GM12873 (cell line): ENCODE measurements at regions not wholly inside any gene's neighbourhood (a gene's known extent, or its start where the extent isn't known, plus 50 kb on each side); places are given as distances from the start of the nearest gene placed in this dataset.

Source experiments
- CTCF ChIP-seq: IDR thresholded peaks from 2 replicates; pipeline ENCODE4 v1.5.1; 2012; ENCODE audit warnings: low read depth, mild to moderate bottlenecking, moderate library complexity, low read length, control low read depth; ENCODE audit not compliant: insufficient read depth; ENCODE audit errors: missing control alignments

DNA sequence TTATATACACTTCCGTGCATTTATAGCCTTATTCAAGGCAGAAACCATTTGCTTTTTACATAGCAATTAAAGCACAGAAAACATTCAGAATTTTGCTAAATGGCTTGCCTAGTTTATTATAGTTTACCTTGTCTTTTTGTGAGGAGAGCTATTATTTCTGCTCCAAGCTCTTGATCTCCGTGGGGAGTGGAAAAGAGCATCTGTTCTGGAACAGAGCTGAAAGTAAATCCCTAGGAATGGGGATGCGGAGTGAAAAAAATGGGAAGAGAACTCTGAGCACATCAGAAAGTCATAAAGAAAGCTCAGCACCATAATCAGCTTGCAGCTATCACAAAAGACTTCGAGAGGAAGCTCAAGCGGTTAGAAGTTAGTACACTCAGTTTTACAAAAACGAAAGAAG is 1006.7 kb downstream of the ROBO2 start:
- TF ChIP-seq CTCF, result no peak

DNA sequence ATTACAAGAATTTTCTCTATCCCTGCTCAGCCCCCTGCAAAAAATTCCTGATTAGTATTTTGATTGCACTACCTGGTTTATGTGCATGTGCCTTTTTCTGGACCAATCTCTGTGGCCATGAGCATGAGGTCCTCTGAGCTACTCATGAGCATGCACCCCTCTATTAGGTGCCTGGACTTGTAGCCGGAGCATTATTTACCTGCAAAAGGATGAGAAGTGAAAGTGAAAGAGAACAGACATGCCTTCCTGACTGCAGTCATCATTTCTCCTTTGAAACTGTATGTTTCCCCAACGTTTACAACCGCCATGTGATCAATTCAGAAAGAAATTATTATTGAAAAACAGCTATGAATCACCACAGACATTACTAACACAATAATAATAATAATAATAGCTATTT is 1008.8 kb downstream of the ROBO2 start:
- no peak for TF ChIP-seq CTCF

- no peak for TF ChIP-seq CTCF
These were observed 1009.6 kb downstream of the ROBO2 start for GRCh38 chr3:78049521-78049920.

DNA sequence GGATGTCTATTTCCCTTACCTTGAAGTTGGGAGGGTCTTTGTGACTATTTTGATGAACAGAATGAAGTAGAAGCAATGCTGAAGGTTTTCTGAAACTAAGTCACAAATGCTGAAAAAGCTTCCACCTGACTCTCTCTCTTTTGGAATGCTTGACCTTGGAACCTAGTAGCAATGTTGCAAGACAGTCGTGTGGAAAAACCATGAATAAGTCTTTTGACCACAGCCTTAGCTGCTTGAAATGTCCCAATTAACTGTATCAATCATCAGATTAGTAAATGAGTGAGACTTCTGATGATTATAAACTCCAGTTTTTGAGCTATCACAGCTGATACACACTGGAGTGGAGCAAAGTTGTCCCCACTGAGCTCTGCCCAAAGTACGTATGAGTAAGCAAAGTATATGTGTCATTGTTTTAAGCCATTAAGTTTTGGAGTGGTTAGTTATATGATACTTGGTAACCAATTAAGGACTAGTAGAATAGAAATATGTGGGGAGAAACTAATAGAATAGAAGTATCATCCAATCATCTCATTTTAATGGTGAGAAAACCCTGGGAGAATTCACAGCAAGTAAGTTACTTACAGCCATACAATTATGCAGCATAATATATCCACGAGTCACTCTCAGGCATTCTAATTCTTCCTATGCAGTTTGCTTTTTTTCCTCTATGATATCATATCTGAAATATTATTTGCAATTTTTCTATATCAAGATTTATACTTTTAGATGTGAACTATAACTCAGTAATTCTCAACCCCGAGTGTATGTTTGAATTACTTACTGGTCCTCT is 1010.6 kb downstream of the ROBO2 start:
- no peak for TF ChIP-seq CTCF

DNA sequence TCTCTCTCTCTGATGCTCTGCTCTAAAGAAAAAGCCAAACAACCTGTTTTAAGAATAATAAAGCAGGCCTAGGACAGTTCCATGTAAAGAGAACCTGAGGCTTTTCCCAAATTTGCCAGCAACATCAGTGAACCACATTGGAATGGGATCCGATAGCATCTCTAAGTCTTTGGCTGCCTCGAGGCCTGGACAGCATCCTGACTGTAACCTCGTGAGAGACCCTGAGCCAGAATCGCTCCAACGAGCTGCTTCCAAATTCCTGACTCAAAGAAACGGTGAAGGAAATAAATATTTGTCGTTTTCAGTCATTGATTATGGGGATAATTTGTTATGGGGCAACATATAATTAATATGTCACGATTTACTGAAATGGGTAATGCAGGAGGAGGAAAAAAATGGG is 1012.8 kb downstream of the ROBO2 start:
- TF ChIP-seq CTCF, result no peak

GRCh38 chr3:78066287-78066686 is 1026.4 kb downstream of the ROBO2 start:
- peak; percentile 10 for TF ChIP-seq CTCF

- no peak for TF ChIP-seq CTCF
These were observed 1030.3 kb downstream of the ROBO2 start for GRCh38 chr3:78070188-78070587.
